GM18858 (cell line): ENCODE measurements at regions not wholly inside any gene's neighbourhood (a gene's known extent, or its start where the extent isn't known, plus 50 kb on each side); places are given as distances from the start of the nearest gene placed in this dataset.

Experiments used
- ATAC-seq: cut with Tn5 transposase; IDR thresholded peaks from one replicate; pipeline ENCODE4 v1.9.1; 2021; ENCODE audit not compliant: unreplicated experiment

GRCh38 chr6:43911354-43912115 is 141.5 kb downstream of the VEGFA start:
- ATAC-seq = no peak

DNA sequence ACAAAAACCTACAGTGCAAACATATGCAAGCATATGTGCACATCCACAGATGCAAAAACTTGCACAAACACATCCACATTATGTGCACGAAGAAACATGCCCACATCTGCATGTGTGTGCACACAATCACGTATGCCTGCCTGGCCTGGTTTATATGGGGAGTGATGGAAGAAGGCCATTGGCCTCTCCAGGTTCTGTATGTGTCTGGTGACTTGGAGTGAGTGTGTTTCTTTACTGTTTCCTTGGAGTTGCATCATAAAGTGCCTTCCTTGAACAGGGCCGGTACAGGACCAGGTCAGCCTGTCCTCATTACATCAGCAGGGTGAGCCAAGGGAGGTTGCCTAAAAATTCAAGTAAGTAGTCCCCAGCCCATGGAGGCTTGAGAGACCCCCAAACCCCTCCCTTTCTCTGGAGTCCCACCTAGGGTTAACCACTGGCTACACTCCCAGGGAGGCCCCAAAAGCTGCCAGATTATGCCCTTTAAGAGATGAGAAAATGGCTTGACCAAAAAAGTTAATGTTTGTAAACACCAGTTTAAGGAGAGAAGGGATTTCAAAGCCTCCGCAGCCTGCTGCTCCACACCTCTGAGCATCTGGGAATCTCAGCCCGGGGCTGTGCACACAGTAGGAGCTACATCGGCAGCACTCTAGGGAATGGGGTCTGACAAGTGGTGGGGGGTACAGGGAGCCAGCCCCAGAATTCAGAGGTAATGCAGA is 140.8 kb downstream of the VEGFA start:
- no peak for ATAC-seq

DNA sequence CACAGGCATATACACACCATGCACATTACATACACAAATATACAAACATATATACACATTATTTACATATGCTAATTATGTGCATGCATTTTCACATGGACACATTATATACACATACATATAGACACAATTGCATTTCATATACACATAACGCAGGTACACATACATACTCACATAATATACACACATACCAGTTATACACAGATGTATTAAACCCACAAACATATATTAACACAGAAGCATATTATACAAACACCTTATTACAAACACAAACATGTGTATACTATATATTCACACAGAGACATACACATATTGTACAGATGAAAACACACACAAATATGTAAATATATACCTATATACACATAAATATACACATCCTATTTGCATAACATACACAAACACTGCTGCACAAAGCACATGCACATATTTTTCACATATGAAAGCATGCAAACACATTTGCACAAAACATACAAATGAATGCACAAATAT is 140.2 kb downstream of the VEGFA start:
- no peak for ATAC-seq

- no peak for ATAC-seq
Measured at GRCh38 chr6:43909474-43910148, 139.6 kb downstream of the VEGFA start.

DNA sequence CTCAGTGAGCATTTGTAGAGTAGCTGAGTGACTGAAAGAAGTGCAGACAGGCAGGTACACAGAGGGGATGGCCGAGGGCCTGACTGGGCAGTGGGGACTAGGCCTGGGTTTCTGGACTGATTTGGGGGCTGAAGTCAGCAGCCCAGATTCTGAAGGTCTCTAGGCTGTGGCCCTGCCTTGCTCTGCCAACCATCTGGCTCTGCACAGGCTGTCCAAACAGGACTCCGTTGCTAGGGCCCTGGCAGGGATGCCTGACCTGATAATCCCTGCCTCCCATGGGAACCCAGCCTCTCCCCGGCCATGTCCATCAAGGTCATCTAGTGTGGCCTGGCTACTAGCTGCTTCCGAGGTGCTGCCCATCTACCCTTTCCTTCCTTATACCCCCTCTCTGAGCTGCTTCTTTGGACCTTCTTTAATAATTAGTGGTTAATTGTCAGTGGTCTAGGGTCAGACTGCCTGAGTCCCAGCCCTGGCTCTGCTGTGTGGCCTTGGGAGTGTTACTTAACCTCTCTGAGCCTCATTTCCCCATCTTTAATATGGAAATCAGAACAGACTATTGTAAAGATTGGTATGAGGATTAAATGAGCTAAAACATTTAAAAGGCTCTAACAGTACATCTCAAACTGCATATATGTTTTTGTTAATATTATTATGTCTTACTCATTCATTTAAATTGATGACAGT is 137.9 kb downstream of the VEGFA start:
- no peak for ATAC-seq

DNA sequence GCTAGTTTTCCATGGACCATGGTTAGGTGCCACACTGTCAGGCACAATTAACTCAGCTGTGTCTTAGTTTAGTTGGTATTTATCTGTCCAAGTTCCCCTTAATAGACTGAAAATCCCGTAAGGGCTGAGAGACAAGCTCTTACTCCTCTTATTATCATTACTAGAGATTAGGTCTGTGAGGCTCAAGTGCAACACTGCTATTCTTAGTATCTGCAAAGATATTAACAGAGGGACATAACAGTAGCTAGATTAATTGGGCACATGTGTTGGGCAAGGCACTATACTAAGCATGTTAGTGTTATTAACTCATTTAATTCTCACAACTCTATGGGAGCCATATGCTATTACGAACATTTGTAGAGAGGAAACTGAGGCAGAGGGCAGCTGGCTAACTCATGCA is 137.3 kb downstream of the VEGFA start:
- ATAC-seq = no peak

DNA sequence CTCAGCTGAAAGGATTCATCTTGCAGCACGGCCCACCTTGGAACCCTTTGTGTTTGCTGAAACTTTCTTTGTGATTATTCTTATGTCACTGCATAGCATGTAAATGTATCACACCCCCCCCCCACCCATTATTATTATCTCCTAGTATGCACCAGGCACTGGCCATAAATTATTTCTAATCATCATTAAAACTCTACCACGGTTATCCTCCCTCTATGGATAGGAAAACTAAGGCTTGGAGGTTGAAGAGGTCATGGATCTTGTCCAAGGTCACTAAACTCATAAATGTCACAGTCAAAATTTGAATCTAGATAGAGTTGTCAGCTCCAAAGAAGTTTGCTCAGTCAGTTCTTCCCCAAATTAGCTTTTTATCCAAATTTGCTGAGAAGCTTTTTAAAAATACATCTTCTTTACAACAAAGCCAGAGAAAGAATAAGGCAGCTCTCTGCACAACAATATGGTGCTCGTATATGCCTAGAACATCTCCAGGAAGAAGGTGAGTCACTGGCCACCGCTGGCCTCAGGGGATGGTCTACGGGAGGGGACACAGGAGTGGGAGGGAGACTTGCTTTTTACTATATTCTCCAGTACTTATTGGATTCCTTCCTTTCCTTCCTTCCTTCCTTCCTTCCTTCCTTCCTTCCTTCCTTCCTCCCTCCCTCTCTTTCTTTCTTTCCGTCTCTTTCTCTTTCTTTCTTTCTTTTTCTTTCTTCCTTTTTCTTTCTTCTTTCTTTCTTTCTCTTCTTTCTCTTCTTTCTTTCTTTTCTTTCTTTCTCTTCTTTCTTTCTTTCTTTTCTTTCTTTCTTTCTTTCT is 134.5 kb downstream of the VEGFA start:
- ATAC-seq = no peak

GRCh38 chr6:43903739-43904290 is 133.8 kb downstream of the VEGFA start:
- ATAC-seq = no peak

DNA sequence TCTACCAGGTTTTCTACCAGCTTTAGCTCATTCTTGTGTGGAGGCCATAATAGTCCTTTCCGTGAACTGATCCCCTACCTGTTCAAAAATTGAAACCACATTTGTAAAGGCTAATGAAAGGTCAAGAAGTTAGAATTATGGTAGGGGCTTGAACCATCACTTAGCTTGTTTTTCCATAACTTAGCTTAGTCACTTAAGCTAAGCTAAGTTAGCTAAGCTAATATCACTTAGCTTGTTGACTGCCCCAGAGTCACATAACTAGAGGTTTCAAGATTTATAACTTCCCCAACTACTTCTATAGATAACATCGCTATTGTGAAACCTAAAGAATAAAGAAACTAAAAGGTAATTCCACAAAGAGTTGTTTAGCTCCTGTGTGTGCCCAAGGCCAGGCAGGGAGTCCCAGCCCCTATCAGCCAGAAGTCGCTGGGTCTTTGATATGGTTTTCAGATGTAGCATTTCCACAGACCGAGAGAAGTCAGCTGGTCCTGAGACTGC is 131.8 kb downstream of the VEGFA start:
- no peak for ATAC-seq

GRCh38 chr6:43900916-43901732 is 131.1 kb downstream of the VEGFA start:
- ATAC-seq = no peak

DNA sequence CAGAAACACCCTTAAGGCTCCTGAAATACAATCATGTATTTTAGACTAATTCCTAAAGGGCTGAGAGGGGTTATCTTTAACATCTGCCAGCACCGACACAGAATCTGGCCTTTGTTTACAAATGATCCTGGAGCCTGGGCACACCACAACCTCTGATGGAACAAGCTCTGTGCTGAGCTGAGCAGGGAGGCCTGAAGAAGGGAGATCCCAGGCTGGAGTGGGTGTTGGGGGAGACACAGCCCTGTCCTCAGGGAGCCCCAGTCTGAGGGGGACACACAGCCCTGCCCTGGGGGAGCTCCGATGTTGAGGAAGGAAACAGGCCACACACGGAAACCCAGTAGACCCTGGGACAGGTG is 130.5 kb downstream of the VEGFA start:
- no peak for ATAC-seq

- ATAC-seq = no peak
Measured at GRCh38 chr6:43899830-43900229, 129.8 kb downstream of the VEGFA start.

- no peak for ATAC-seq
Measured at GRCh38 chr6:43898358-43899131, 128.5 kb downstream of the VEGFA start.

DNA sequence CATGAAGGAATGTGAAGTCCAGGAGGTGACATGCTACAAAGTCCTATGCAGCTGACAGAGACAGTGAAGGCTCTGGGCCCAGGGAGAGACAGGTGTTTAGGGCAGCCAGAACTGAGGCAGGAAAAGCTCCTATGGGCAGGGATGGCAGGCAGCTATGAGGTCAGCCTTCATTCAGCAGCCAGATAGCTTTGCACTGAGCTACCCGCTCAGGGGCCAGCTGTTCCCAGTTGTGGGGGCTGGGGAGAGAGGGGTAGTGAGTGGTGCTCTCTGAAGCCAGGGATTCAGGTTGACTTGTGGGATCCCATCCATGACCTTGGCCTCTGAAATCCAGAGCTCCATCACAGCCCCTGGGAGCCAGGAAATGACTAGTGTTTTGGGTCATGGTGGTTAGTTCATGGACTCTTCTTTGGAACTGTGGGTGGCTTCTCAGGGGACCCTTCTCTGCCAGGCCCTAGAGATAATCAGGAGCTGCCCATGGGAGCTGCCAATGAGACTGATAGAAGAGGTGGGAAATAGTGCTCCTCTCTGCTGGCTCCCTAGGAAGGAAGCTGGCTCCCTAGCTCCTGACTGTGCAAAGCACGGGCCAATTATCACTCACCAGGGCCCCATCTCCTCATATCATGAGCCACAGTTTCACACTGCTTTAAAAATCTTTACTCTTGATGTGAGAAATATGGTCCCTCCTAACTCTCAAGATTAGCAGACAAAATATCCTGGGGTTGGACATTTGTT is 127.7 kb downstream of the VEGFA start:
- ATAC-seq = no peak

GRCh38 chr6:43896329-43897255 is 126.6 kb downstream of the VEGFA start:
- no peak for ATAC-seq

- no peak for ATAC-seq
Measured at GRCh38 chr6:43895656-43896328, 125.8 kb downstream of the VEGFA start.
